GM12878 (cell line): ENCODE measurements at regions not wholly inside any gene's neighbourhood (a gene's known extent, or its start where the extent isn't known, plus 50 kb on each side); places are given as distances from the start of the nearest gene placed in this dataset.

Experiments
- ATAC-seq: fragments of 200-7000 bp; cut with Tn5 transposase; 3 replicates; pipeline ENCODE4 v1.9.1; 2020; ENCODE audit warnings: mild to moderate bottlenecking, moderate library complexity
- BruUV-seq: library from RNA; stranded (reverse); fragments of 400-500 nt; replicated peaks from 2 replicates; lab custom pipeline; 2021; lab: Mats Ljungman, UMichigan
- CTCF ChIA-PET: fragments of 300-600 bp; sonication (Branson Sonifier 250); formaldehyde crosslinking; extraction: SDS; loops from one replicate; lab custom pipeline; 2021; ENCODE audit warnings: inconsistent platforms; lab: Yijun Ruan, JAX
- POLR2A ChIA-PET: fragments of 350-600 bp; formaldehyde crosslinking; extraction: SDS; loops from one replicate; lab custom pipeline; 2021; ENCODE audit warnings: inconsistent platforms; lab: Charles Lee
- RAD21 ChIA-PET: fragments of 300-600 bp; sonication (Branson Sonifier 250); formaldehyde crosslinking; loops from one replicate; lab custom pipeline; 2023; ENCODE audit warnings: antibody characterized with exemption; ENCODE audit not compliant: unreplicated experiment; lab: Charles Lee
- SMC1A ChIA-PET: fragments of 300-600 bp; sonication (Branson Sonifier 250); formaldehyde crosslinking; loops from one replicate; lab custom pipeline; 2023; ENCODE audit not compliant: unreplicated experiment, uncharacterized antibody; lab: Charles Lee
- DNase-seq: peaks from one replicate; pipeline ENCODE4 v3.0.0-alpha.2; 2011; ENCODE audit warnings: low read depth, low spot score
- FAIRE-seq: peaks from 3 replicates; lab custom pipeline; 2011; peaks lifted over from hg19 to GRCh38; lab: Jason Lieb, UNC
- H2AFZ ChIP-seq: 2 replicates; pipeline ENCODE4 v1.6.0; 2011; ENCODE audit warnings: low read depth, low read length, control low read depth; ENCODE audit not compliant: control insufficient read depth
- H3K27ac ChIP-seq: 2 replicates; pipeline ENCODE4 v1.5.1; 2011; ENCODE audit warnings: control low read depth; ENCODE audit not compliant: control insufficient read depth, insufficient read depth
- H3K27me3 ChIP-seq, 2 experiments: replicated peaks in 1 of 2; 2 replicates each; pipeline versions ENCODE4 v1.6.0 to v1.6.1; 2011; ENCODE audit warnings: low read length in 1 of 2; ENCODE audit not compliant: control insufficient read depth in 2 of 2, insufficient read depth in 2 of 2
- H3K36me3 ChIP-seq, 2 experiments: 2 replicates each; pipeline ENCODE4 v1.5.1; 2011; ENCODE audit warnings: low read length in 1 of 2; ENCODE audit not compliant: control insufficient read depth in 2 of 2, insufficient read depth in 2 of 2
- H3K4me1 ChIP-seq: 2 replicates; pipeline ENCODE4 v1.6.1; 2011; ENCODE audit warnings: mild to moderate bottlenecking, low read length, moderate library complexity, mixed read lengths; ENCODE audit not compliant: control insufficient read depth, insufficient read depth
- H3K4me2 ChIP-seq: 2 replicates; pipeline ENCODE4 v1.6.0; 2011; ENCODE audit warnings: control low read depth; ENCODE audit not compliant: control insufficient read depth, insufficient read depth
- H3K4me3 ChIP-seq: fragments of 200-600 bp; sonication (generic); 2 replicates; pipeline ENCODE4 v1.5.1; 2016
- H3K79me2 ChIP-seq: 2 replicates; pipeline ENCODE4 v1.6.0; 2011; ENCODE audit warnings: low read length; ENCODE audit not compliant: control insufficient read depth, insufficient read depth
- H3K9ac ChIP-seq: 2 replicates; pipeline ENCODE4 v1.8.0; 2011; ENCODE audit warnings: low read length, control low read depth, mixed read lengths; ENCODE audit not compliant: control insufficient read depth, insufficient read depth
- H3K9me3 ChIP-seq: replicated peaks from 3 replicates; pipeline ENCODE4 v1.5.1; 2011; ENCODE audit warnings: mild to moderate bottlenecking, low read length; ENCODE audit not compliant: control insufficient read depth, insufficient read depth
- H4K20me1 ChIP-seq: 2 replicates; pipeline ENCODE4 v1.6.0; 2011; ENCODE audit not compliant: control insufficient read depth, insufficient read depth
- ASH2L ChIP-seq: fragments of 300-600, 200-600 bp; sonication (generic); IDR thresholded peaks from 2 replicates; pipeline ENCODE4 v1.6.1; 2017; ENCODE audit warnings: low read depth, mild to moderate bottlenecking, borderline replicate concordance
- CBFB ChIP-seq: IDR thresholded peaks from 2 replicates; pipeline ENCODE4 v1.6.1; 2016; ENCODE audit warnings: antibody characterized with exemption, low read depth
- RUNX3 ChIP-seq: IDR thresholded peaks from 2 replicates; pipeline ENCODE4 v1.6.1; 2012; ENCODE audit warnings: low read length, inconsistent platforms
- ZBED1 ChIP-seq: IDR thresholded peaks from 2 replicates; pipeline ENCODE4 v1.6.1; 2016; ENCODE audit warnings: borderline replicate concordance
- ZNF207 ChIP-seq: fragments of 450-650 bp; IDR thresholded peaks from 2 replicates; pipeline ENCODE4 v1.6.1; 2014; ENCODE audit warnings: antibody characterized with exemption, mild to moderate bottlenecking, borderline replicate concordance
- ZZZ3 ChIP-seq: IDR thresholded peaks from 2 replicates; pipeline ENCODE4 v1.6.1; 2011; ENCODE audit warnings: low read depth; ENCODE audit not compliant: control insufficient read depth, insufficient read length
- WGBS: methylation state at CpG from one replicate; pipeline ENCODE4 v1.1.6; 2016; ENCODE audit warnings: low lambda C conversion rate; ENCODE audit not compliant: insufficient replicate concordance, insufficient coverage; ENCODE audit errors: missing lambda C conversion rate; 5-methylcytosine and 5-hydroxymethylcytosine counted together
- in situ Hi-C: fragments of 300-500 bp; cut with MboI; formaldehyde crosslinking; loops from 9 replicates; pipeline ENCODE4 v1.14.3; 2018; ENCODE audit warnings: mixed read lengths
- intact Hi-C: fragments of 100-400 bp; cut with micrococcal nuclease; formaldehyde crosslinking; loops from one replicate; pipeline ENCODE4 v1.14.2; 2022; ENCODE audit not compliant: unreplicated experiment
- TF ChIP-seq, protein P1 (sequence below): fragments of 450-650 bp; IDR thresholded peaks from 2 replicates; pipeline ENCODE4 v1.6.1; 2017; ENCODE audit warnings: antibody characterized with exemption, mild to moderate bottlenecking, moderate library complexity
- TF ChIP-seq, protein P2 (sequence below): IDR thresholded peaks from 2 replicates; pipeline ENCODE4 v1.6.1; 2012; ENCODE audit warnings: low read depth, low read length, improper control_type of control experiment
- TF ChIP-seq, protein P3 (sequence below): fragments of 450-650 bp; formaldehyde crosslinking; IDR thresholded peaks from 2 replicates; pipeline ENCODE4 v1.4.0; 2022; ENCODE audit warnings: mild to moderate bottlenecking, moderate library complexity

DNA sequence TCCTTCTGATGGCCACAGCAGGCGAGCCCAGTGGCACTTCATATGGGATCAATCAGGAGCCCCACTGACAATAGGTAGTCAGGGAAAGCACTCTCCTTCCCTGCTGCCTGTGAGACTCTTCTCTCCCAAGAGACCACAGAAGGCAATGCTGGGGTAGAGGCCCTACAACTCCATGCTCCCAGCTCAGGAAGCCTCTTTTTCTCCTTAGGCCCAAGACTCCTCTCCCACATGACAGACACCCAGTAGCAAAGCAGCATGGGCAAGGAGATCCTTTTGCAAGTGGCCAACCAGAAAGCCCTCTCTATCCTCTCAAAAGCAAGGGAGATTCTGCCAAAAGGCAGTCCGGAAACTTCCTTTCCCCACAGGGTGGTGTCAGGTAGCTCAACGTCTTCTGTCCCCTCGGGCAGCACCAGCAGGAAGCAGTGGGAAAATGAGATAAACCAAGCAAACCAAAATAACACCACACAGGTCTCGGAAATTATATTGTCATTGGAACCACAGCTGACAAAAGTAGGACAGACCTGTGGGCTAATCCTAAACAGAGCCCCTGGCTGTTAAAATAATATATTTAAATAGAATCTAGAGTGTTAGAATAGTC is 172.7 kb upstream of the GDF10 start:
- 0% methylated on average over 5 of the region's 5 CpGs for WGBS
- DNase-seq (no peak), ATAC-seq (no peak), FAIRE-seq (no peak)
- TF ChIP-seq ZNF207 (no peak), CBFB (no peak)
- TF ChIP-seq, protein P1, sequence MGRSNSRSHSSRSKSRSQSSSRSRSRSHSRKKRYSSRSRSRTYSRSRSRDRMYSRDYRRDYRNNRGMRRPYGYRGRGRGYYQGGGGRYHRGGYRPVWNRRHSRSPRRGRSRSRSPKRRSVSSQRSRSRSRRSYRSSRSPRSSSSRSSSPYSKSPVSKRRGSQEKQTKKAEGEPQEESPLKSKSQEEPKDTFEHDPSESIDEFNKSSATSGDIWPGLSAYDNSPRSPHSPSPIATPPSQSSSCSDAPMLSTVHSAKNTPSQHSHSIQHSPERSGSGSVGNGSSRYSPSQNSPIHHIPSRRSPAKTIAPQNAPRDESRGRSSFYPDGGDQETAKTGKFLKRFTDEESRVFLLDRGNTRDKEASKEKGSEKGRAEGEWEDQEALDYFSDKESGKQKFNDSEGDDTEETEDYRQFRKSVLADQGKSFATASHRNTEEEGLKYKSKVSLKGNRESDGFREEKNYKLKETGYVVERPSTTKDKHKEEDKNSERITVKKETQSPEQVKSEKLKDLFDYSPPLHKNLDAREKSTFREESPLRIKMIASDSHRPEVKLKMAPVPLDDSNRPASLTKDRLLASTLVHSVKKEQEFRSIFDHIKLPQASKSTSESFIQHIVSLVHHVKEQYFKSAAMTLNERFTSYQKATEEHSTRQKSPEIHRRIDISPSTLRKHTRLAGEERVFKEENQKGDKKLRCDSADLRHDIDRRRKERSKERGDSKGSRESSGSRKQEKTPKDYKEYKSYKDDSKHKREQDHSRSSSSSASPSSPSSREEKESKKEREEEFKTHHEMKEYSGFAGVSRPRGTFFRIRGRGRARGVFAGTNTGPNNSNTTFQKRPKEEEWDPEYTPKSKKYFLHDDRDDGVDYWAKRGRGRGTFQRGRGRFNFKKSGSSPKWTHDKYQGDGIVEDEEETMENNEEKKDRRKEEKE: no peak
- Histone ChIP-seq H3K4me3 (no peak overlapping the region), H3K4me2 (no peak overlapping the region), H3K27ac (no peak overlapping the region), H3K27me3 (no peaks in the 10 kb centered on the region; a peak in 1 of 4 replicates), H3K79me2 (no peaks in the 10 kb centered on the region), H3K4me1 (no peaks in the 10 kb centered on the region), H3K9me3 (no peaks in the 10 kb centered on the region), H2AFZ (no peak overlapping the region), H3K9ac (no peak overlapping the region), H4K20me1 (no peaks in the 10 kb centered on the region), H3K36me3 (no peaks in the 10 kb centered on the region)
- intact Hi-C loops (no loop called here), in situ Hi-C loops (no loop called here)
- CTCF ChIA-PET: no interaction called here
- BruUV-seq: no TSS peak
- POLR2A ChIA-PET: no interaction called here
- SMC1A ChIA-PET: interaction anchor here (1.3 kb wide), 1 partner anchor 10 kb away, joined by 3 read pairs; no protein-coding TSS in a partner anchor
- RAD21 ChIA-PET: no interaction called here

DNA sequence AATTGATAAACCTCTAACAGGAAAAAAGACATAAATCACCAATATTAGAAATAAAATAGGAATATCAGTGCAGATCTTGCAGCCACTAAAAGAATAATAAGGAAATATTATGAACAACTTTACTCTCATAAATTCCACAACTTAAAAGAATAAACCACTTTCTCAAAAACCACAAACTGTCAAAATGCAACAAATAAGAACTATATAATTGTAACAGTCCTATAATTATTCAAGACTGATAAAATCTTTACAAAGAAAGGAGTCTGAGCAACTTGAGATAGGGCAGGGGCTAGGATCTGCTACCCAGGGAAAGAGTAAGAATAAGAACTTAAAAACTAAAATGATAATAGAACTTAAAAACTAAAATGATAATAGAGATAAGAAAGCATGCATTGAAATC is 169.5 kb upstream of the GDF10 start:
- BruUV-seq: no TSS peak
- SMC1A ChIA-PET: no interaction called here
- TF ChIP-seq ZZZ3 (no peak), ZBED1 (no peak), ASH2L (no peak), RUNX3 (no peak)
- TF ChIP-seq, protein P2, sequence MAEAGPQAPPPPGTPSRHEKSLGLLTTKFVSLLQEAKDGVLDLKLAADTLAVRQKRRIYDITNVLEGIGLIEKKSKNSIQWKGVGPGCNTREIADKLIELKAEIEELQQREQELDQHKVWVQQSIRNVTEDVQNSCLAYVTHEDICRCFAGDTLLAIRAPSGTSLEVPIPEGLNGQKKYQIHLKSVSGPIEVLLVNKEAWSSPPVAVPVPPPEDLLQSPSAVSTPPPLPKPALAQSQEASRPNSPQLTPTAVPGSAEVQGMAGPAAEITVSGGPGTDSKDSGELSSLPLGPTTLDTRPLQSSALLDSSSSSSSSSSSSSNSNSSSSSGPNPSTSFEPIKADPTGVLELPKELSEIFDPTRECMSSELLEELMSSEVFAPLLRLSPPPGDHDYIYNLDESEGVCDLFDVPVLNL: no peak
- TF ChIP-seq, protein P3, sequence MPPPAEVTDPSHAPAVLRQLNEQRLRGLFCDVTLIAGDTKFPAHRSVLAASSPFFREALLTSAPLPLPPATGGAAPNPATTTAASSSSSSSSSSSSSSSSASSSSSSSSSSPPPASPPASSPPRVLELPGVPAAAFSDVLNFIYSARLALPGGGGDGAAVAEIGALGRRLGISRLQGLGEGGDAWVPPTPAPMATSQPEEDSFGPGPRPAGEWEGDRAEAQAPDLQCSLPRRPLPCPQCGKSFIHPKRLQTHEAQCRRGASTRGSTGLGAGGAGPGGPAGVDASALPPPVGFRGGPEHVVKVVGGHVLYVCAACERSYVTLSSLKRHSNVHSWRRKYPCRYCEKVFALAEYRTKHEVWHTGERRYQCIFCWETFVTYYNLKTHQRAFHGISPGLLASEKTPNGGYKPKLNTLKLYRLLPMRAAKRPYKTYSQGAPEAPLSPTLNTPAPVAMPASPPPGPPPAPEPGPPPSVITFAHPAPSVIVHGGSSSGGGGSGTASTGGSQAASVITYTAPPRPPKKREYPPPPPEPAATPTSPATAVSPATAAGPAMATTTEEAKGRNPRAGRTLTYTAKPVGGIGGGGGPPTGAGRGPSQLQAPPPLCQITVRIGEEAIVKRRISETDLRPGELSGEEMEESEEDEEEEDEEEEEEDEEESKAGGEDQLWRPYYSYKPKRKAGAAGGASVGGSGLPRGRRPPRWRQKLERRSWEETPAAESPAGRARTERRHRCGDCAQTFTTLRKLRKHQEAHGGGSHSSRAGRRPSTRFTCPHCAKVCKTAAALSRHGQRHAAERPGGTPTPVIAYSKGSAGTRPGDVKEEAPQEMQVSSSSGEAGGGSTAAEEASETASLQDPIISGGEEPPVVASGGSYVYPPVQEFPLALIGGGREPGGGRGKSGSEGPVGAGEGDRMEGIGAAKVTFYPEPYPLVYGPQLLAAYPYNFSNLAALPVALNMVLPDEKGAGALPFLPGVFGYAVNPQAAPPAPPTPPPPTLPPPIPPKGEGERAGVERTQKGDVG (CRISPR knock-in tag): no peak

More for the DNA sequence above, 169.5 kb upstream of the GDF10 start:
- H4K20me1 ChIP-seq: no peaks in the 10 kb centered on the region
- ATAC-seq: no peak
- H3K4me1 ChIP-seq: no peaks in the 10 kb centered on the region
- H3K27me3 ChIP-seq: no peaks in the 10 kb centered on the region
- RAD21 ChIA-PET: no interaction called here
- H3K79me2 ChIP-seq: no peaks in the 10 kb centered on the region
- no peak for FAIRE-seq
- no peak for DNase-seq
- H3K4me3 ChIP-seq: no peak overlapping the region
- intact Hi-C loops: no loop called here
- in situ Hi-C loops: no loop called here
- no peak overlapping the region for H3K9ac ChIP-seq
- no peak overlapping the region for H3K27ac ChIP-seq
- no peak overlapping the region for H3K4me2 ChIP-seq
- no peaks in the 10 kb centered on the region for H3K9me3 ChIP-seq
- H2AFZ ChIP-seq: no peak overlapping the region
- POLR2A ChIA-PET: no interaction called here
- CTCF ChIA-PET: no interaction called here
- no peaks in the 10 kb centered on the region for H3K36me3 ChIP-seq
